Esophagus muscularis mucosa (tissue), 3 donors: ENCODE measurements at regions not wholly inside any gene's neighbourhood (a gene's known extent, or its start where the extent isn't known, plus 50 kb on each side); places are given as distances from the start of the nearest gene placed in this dataset.

Experiments
- EP300 ChIP-seq: sonication (generic); formaldehyde crosslinking; IDR thresholded peaks from one replicate; pipeline ENCODE4 v1.6.1; 2017; ENCODE audit warnings: antibody characterized with exemption
- TF ChIP-seq, protein P1 (sequence below), 3 experiments: fragments of 200-600 bp in 2 of 3; fragments of 450-650 bp in 1 of 3; sonication (generic) in 2 of 3; IDR thresholded peaks; one replicate each; pipeline ENCODE4 v1.5.1; 2017 to 2019; ENCODE audit warnings: antibody characterized with exemption in 3 of 3, mild to moderate bottlenecking in 2 of 3, moderate library complexity in 1 of 3

DNA sequence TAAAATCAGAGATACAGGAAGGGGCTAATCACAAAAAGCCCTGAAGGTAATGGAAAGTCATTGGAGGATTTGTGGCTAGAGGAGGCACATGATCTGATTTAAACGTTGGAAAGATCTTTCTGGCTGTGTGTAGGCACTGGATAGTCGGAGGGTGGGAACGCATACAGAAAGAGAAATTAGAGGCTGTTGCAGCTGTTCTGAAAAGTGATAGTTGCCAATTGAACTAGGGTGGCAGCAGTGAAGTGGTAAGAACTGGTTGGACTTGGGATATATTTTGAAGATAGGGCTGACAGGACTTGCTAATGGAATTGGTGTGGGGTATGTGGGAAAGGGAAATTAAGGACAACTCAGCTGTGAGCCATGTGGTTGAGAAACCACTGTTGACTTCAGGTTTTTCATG, 223.6 kb downstream of the OGFRL1 start:
- TF ChIP-seq, protein P1, sequence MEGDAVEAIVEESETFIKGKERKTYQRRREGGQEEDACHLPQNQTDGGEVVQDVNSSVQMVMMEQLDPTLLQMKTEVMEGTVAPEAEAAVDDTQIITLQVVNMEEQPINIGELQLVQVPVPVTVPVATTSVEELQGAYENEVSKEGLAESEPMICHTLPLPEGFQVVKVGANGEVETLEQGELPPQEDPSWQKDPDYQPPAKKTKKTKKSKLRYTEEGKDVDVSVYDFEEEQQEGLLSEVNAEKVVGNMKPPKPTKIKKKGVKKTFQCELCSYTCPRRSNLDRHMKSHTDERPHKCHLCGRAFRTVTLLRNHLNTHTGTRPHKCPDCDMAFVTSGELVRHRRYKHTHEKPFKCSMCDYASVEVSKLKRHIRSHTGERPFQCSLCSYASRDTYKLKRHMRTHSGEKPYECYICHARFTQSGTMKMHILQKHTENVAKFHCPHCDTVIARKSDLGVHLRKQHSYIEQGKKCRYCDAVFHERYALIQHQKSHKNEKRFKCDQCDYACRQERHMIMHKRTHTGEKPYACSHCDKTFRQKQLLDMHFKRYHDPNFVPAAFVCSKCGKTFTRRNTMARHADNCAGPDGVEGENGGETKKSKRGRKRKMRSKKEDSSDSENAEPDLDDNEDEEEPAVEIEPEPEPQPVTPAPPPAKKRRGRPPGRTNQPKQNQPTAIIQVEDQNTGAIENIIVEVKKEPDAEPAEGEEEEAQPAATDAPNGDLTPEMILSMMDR (IDR thresholded peaks at IDR 0.05): no peak
- TF ChIP-seq EP300: no peak
